Keratinocyte (primary cell): ENCODE measurements at regions not wholly inside any gene's neighbourhood (a gene's known extent, or its start where the extent isn't known, plus 50 kb on each side); places are given as distances from the start of the nearest gene placed in this dataset.

Experiments
- EZH2 ChIP-seq: IDR thresholded peaks from one replicate; pipeline ENCODE4 v1.6.1; 2012; ENCODE audit warnings: inconsistent platforms, mild to moderate bottlenecking, low read length, moderate library complexity
- TF ChIP-seq, protein P1 (sequence below), 3 experiments: IDR thresholded peaks in 1 of 3; conservative IDR thresholded peaks in 1 of 3; optimal IDR thresholded peaks in 1 of 3; 2 replicates in 2 of 3; 3 replicates in 1 of 3; pipeline versions ENCODE3 to v1.5.1; 2011; ENCODE audit warnings: low read length in 3 of 3, mild to moderate bottlenecking in 3 of 3, moderate library complexity in 2 of 3, control low read depth in 1 of 3, inconsistent platforms in 1 of 3; ENCODE audit not compliant: insufficient read depth in 2 of 3; ENCODE audit errors: extremely low read depth in 1 of 3

GRCh38 chr19:28128341-28128740, 1084.6 kb downstream of the UQCRFS1 start:
- TF ChIP-seq, protein P1, sequence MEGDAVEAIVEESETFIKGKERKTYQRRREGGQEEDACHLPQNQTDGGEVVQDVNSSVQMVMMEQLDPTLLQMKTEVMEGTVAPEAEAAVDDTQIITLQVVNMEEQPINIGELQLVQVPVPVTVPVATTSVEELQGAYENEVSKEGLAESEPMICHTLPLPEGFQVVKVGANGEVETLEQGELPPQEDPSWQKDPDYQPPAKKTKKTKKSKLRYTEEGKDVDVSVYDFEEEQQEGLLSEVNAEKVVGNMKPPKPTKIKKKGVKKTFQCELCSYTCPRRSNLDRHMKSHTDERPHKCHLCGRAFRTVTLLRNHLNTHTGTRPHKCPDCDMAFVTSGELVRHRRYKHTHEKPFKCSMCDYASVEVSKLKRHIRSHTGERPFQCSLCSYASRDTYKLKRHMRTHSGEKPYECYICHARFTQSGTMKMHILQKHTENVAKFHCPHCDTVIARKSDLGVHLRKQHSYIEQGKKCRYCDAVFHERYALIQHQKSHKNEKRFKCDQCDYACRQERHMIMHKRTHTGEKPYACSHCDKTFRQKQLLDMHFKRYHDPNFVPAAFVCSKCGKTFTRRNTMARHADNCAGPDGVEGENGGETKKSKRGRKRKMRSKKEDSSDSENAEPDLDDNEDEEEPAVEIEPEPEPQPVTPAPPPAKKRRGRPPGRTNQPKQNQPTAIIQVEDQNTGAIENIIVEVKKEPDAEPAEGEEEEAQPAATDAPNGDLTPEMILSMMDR (optimal IDR thresholded peaks at IDR 0.05 in 1 of 3, IDR thresholded peaks at IDR 0.05 in 1 of 3, conservative IDR thresholded peaks at IDR 0.05 in 1 of 3; ENCODE audit: extremely low read depth in 1 of 3, insufficient read depth in 2 of 3, low read length in 3 of 3): no peak
- TF ChIP-seq EZH2: no peak
